ENCODE measurements at regions not wholly inside any gene's neighbourhood (a gene's known extent, or its start where the extent isn't known, plus 50 kb on each side); places are given as distances from the start of the nearest gene placed in this dataset.

GRCh38 chr1:9434247-9435152 is 104.8 kb upstream of the SLC25A33 start:
- Histone ChIP-seq H3K36me3 (ENCODE audit: control insufficient read depth, insufficient read depth, low read length) (no peaks in the 10 kb centered on the region), H3K4me3 (ENCODE audit: low read depth, low read length) (no peak overlapping the region), H3K27me3 (ENCODE audit: control insufficient read depth, insufficient read depth, low read length) (no peaks in the 10 kb centered on the region)
- no peak for FAIRE-seq
- DNase-seq (ENCODE audit: low read depth), result peak; percentile 46
- TF ChIP-seq CTCF (IDR thresholded peaks at IDR 0.05; ENCODE audit: insufficient read depth, low read length, severe bottlenecking), result no peak

GRCh38 chr1:9435153-9435636 is 104.1 kb upstream of the SLC25A33 start:
- Histone ChIP-seq H3K4me3 (ENCODE audit: low read depth, low read length) (no peak overlapping the region), H3K27me3 (ENCODE audit: control insufficient read depth, insufficient read depth, low read length) (no peaks in the 10 kb centered on the region), H3K36me3 (ENCODE audit: control insufficient read depth, insufficient read depth, low read length) (no peaks in the 10 kb centered on the region)
- no peak for TF ChIP-seq CTCF (IDR thresholded peaks at IDR 0.05; ENCODE audit: insufficient read depth, low read length, severe bottlenecking)
- FAIRE-seq (no peak), DNase-seq (ENCODE audit: low read depth) (peak; percentile 77)

GRCh38 chr1:9435854-9436640 is 103.2 kb upstream of the SLC25A33 start:
- DNase-seq (ENCODE audit: low read depth), result peak; percentile 36
- Histone ChIP-seq H3K4me3 (ENCODE audit: low read depth, low read length) (no peak overlapping the region), H3K27me3 (ENCODE audit: control insufficient read depth, insufficient read depth, low read length) (no peaks in the 10 kb centered on the region), H3K36me3 (ENCODE audit: control insufficient read depth, insufficient read depth, low read length) (no peaks in the 10 kb centered on the region)
- TF ChIP-seq CTCF (IDR thresholded peaks at IDR 0.05; ENCODE audit: insufficient read depth, low read length, severe bottlenecking), result no peak
- FAIRE-seq, result no peak

GRCh38 chr1:9437961-9438430 is 101.3 kb upstream of the SLC25A33 start:
- DNase-seq (ENCODE audit: low read depth), result no peak
- TF ChIP-seq CTCF (IDR thresholded peaks at IDR 0.05; ENCODE audit: insufficient read depth, low read length, severe bottlenecking), result no peak
- Histone ChIP-seq H3K4me3 (ENCODE audit: low read depth, low read length) (no peak overlapping the region), H3K27me3 (ENCODE audit: control insufficient read depth, insufficient read depth, low read length) (no peaks in the 10 kb centered on the region), H3K36me3 (ENCODE audit: control insufficient read depth, insufficient read depth, low read length) (no peaks in the 10 kb centered on the region)
- FAIRE-seq, result no peak

- no peak for TF ChIP-seq CTCF (IDR thresholded peaks at IDR 0.05; ENCODE audit: insufficient read depth, low read length, severe bottlenecking)
- peak; percentile 94 for DNase-seq (ENCODE audit: low read depth)
- no peak overlapping the region for H3K4me3 ChIP-seq (ENCODE audit: low read depth, low read length)
- H3K36me3 ChIP-seq (ENCODE audit: control insufficient read depth, insufficient read depth, low read length), result no peaks in the 10 kb centered on the region
- H3K27me3 ChIP-seq (ENCODE audit: control insufficient read depth, insufficient read depth, low read length), result no peaks in the 10 kb centered on the region
- no peak for FAIRE-seq
Observed at GRCh38 chr1:9438431-9439073, 100.7 kb upstream of the SLC25A33 start.
